VCaP (cell line): ENCODE measurements at regions not wholly inside any gene's neighbourhood (a gene's known extent, or its start where the extent isn't known, plus 50 kb on each side); places are given as distances from the start of the nearest gene placed in this dataset.
A peak's percentile ranks its signal among the peaks of the same experiment; 100 is the strongest.

Experiments
- H3K27ac ChIP-seq: fragments of 450-650 bp; 2 replicates; pipeline ENCODE4 v1.5.1; 2017
- TF ChIP-seq, protein P1 (sequence below): fragments of 450-650 bp; conservative IDR thresholded peaks from 2 replicates; pipeline ENCODE4 v1.5.1; 2017; ENCODE audit warnings: mild to moderate bottlenecking, moderate library complexity

- TF ChIP-seq, protein P1, sequence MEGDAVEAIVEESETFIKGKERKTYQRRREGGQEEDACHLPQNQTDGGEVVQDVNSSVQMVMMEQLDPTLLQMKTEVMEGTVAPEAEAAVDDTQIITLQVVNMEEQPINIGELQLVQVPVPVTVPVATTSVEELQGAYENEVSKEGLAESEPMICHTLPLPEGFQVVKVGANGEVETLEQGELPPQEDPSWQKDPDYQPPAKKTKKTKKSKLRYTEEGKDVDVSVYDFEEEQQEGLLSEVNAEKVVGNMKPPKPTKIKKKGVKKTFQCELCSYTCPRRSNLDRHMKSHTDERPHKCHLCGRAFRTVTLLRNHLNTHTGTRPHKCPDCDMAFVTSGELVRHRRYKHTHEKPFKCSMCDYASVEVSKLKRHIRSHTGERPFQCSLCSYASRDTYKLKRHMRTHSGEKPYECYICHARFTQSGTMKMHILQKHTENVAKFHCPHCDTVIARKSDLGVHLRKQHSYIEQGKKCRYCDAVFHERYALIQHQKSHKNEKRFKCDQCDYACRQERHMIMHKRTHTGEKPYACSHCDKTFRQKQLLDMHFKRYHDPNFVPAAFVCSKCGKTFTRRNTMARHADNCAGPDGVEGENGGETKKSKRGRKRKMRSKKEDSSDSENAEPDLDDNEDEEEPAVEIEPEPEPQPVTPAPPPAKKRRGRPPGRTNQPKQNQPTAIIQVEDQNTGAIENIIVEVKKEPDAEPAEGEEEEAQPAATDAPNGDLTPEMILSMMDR = no peak
- no peak overlapping the region for H3K27ac ChIP-seq
Measured at GRCh38 chr2:72007402-72007801, 140.3 kb downstream of the CYP26B1 start.

DNA sequence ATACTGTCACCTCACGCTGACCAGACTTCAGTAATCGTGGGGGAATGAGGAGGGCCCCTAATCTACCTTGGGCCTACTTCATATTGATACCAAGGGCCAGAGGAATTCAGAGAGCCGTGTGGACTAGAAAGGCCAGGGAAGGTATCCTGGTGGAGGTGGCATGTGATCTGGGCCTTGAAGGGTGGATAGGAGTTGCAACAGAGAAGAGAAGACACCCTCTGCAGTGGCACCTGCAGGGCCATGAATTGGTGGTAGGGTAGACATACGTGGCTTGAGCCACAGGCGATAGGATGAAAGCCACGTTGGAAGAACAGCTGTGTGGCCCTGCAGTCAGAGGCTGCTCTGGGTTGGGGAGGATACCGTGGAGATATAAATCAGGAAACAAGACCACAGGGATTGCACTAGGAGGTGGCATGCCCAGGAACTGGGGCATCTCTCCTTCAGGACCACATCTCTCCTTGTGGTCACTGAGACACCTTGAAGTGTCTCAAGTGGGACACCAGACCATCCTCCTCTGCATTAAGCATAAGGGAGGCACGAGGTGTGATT, 141.4 kb downstream of the CYP26B1 start:
- TF ChIP-seq, protein P1 = no peak
- no peak overlapping the region for H3K27ac ChIP-seq

DNA sequence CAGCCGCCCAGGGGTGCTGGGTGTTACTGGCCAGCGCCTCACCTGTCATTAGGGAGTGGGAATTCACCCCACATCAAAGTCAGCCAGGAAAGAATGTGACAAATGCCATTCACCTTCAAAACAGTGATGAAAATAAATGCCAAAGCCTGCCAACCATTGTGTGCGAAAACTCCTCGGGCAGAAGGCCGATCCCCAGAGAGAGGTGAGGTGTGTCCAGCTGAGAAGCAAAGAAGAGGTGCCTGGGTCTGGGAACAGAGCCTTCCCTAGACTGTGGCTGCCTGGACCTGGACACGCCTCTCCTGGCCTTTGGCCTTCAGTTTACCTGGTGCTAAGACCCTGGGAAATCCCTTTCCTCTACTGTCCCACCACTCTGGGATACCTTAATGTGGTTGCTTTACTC, 142.7 kb downstream of the CYP26B1 start:
- TF ChIP-seq, protein P1 = no peak
- no peak overlapping the region for H3K27ac ChIP-seq

GRCh38 chr2:72004201-72004915, 143.3 kb downstream of the CYP26B1 start:
- TF ChIP-seq, protein P1 = no peak
- H3K27ac ChIP-seq = no peak overlapping the region

DNA sequence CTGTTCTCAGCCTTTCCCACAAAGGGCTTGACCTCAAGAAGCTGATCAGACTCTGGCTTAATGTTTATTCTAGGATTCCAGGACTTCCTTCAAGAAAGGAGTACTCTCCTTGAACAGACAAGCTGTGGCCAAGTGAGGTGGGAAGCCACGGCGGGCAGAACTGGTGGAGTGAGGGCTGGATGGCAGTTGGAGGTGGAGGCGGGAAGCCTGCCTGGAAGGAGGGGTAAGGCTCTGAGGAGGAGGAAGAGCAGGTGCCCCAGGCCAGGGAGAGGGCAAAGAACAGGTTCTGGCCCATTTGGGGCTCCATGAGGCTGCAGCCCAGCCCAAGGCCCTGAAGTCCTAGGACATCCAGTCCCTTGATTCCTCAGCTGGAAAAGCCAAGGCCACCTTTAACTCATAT, 143.9 kb downstream of the CYP26B1 start:
- H3K27ac ChIP-seq = no peak overlapping the region
- TF ChIP-seq, protein P1 = no peak

DNA sequence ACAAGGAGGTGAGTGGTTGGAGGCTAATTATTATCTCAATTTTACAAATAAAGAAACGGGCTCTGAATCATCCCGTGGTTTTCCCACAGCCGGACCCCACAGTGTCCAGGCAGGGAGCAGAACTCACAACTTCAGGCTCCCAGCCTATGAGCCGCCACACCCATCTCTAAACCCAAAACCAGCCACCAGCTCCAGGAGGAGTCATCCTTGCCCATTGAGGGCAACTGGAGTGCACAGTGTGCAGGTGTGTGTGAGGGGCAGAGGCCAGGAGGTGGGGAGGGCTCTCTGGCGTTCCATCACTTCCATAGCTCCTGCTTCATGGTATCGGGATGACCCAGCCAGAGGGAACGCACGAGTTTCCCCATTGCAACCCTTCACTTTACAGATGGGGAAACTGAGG, 144.5 kb downstream of the CYP26B1 start:
- no peak overlapping the region for H3K27ac ChIP-seq
- TF ChIP-seq, protein P1 = no peak

- TF ChIP-seq, protein P1 = no peak
Measured at GRCh38 chr2:72001937-72002690, 145.5 kb downstream of the CYP26B1 start.

More at GRCh38 chr2:72001937-72002690, 145.5 kb downstream of the CYP26B1 start:
- peak overlapping the region; percentile 64 for H3K27ac ChIP-seq
